GM21529 (cell line): ENCODE measurements at regions not wholly inside any gene's neighbourhood (a gene's known extent, or its start where the extent isn't known, plus 50 kb on each side); places are given as distances from the start of the nearest gene placed in this dataset.
"Not testable (repeated sequence)": the region's sequence is repeated elsewhere in the genome, so short reads cannot be mapped to it uniquely, and the experiment has no call there.

Experiments
- ATAC-seq: cut with Tn5 transposase; IDR thresholded peaks from one replicate; pipeline ENCODE4 v1.9.1; 2021; ENCODE audit not compliant: unreplicated experiment

DNA sequence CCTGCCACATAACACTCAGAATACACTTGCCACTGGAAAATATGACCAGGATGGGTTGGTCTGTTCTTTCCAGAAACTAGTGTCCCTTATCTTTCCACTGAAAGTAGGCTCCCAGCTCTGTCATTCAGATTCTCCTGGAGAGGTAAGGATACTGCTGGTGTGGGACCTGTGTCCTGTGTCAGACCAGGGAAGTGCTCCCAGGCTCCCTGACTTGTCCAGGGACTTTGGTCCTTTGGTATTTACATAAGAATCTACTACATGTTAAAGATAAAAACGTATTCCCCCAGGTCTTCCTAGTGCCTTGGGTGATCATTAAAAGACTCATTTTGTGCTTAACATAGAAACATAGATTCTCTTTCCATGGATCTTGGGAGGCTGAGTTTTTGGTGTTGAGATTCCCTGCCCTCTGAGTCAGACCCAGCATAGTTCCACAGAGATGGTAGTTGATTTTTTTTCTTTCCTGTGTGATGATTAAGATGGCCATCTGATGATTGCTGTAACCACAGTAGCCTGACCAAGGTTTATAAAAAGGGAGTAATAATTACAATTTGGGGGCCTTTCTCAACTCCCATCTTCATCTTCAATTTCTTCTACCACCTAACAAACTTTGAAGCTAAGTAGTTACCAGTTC is 159.8 kb upstream of the JADE1 start:
- no peak for ATAC-seq

DNA sequence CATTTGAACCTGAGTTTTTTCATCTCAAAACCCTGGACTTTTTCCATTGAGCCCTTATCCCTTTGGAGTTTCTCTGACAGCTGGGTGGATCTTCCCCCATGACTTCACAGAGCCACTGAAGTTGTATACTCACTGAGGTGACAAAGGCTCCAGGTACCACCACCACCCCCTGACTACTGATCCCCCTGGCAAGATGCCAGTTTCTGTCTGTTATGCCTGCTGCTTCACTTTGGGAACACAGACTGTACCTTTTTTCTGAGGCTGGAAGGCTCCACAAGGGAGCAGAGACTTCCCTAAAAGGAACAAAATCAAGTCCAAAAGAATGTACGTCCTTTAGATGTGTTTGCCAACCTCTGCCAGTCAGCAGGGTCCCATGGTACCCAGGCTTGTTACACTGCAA is 160.3 kb upstream of the JADE1 start:
- ATAC-seq, result no peak

DNA sequence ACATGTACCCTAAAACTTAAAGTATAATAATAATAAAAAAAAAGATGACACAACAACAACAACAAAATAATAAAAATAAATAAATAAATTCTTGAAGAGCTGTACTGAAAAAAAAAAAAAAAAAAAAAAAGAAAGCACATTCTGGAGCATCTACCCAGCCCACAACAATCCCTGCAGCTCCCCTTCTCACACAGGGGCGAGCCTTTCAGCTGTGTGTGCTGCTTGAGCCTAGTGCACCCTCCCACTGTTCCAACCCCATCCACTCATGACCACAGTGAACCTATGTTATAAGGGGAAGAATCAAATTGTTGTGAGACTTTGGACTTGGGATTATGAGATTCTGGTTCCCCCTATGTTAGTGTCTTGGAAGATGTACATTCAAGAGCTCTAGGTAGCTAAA is 161.5 kb upstream of the JADE1 start:
- no peak for ATAC-seq

- ATAC-seq, result not testable (repeated sequence)
Measured at GRCh38 chr4:128646893-128647292, 162.6 kb upstream of the JADE1 start.

DNA sequence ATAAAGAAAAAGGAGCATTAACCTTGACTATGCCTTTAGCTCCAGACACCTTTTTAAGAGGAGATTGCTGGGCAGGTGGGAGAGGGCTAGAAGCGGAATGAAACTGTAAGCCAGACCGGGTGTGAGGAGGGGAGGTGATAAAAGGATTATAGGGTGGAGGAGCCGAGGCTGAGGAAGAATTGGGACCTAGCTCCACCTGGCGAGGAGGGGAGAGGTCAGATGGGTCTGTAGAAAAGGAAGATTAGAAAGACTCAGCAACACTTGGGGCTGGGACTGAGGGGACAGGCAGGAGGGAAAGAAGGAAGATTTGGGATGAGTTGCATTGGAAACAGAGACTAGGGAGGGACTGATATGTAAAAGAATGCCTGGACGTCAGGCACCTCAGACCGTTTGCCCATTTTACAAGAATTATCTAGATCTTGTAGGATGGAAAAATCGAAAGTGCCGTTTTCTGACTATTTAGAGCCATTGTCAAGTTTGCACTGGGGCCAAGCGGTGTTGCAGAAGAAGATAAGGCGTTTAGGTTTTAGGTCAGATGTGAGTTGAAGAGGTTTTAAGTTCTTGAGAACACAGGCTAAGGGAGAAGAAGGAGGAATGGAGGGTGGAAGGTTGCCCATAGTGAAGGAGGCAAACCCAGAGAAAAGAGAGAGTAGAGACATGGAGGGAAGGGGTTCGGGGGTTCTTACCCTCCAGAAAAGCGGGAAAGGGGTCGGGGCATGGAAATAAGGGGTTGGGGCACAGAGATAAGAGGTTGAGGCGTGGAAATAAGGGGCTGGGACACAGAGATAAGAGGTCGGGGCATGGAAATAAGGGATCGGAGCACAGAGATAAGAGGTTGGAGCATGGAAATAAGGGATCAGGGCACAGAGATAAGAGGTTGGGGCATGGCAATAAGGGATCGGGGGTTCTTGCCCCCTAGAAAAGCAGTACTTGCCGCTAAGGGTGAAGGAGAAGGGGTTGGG is 164.5 kb upstream of the JADE1 start:
- not testable (repeated sequence) for ATAC-seq

DNA sequence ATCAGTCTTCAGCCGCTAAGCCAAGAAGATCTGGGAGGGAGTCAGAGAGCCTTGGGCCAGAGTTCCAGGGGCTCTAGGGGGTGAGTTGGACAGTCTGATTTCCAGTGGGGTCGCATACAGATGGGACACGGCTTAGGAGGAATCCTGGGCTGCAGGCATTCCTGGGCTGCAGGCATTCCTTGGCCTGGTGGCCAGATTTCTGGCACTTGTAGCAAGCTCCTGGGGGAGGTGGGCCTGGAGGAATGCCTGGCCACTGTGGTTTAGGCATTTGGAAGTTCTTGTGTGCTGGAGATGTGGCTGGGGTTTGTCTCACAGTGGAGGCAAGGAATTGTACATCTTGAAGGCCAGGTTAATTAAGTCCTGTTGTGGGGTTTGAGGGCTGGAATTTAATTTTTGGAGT is 165.4 kb upstream of the JADE1 start:
- not testable (repeated sequence) for ATAC-seq

- ATAC-seq, result not testable (repeated sequence)
Measured at GRCh38 chr4:128641566-128641965, 167.9 kb upstream of the JADE1 start.

GRCh38 chr4:128639541-128640270 is 169.8 kb upstream of the JADE1 start:
- ATAC-seq, result no peak

- no peak for ATAC-seq
Measured at GRCh38 chr4:128636906-128637305, 172.6 kb upstream of the JADE1 start.

GRCh38 chr4:128635955-128636560 is 173.4 kb upstream of the JADE1 start:
- ATAC-seq, result no peak

GRCh38 chr4:128635141-128635954 is 174.2 kb upstream of the JADE1 start:
- no peak for ATAC-seq

DNA sequence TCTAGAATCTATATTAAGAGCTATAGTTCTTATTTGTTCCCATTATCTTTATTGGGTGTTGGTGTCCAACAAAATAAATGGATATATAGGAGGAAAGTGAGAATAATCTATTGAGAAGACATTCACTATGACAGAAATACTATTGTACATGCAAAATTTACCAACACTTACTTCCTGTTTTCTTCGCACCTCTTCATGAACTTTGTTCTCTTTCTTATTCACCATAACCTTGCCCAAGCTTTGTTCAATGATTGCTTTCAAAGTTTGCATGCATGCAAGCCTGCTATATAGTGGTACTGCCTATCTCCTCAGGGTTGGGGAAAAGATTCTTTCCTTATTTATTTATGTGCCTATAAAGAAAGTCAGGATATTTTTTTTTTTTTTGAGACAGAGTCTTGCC is 176.4 kb upstream of the JADE1 start:
- ATAC-seq, result no peak

- ATAC-seq, result no peak
Measured at GRCh38 chr4:128630871-128631270, 178.6 kb upstream of the JADE1 start.

DNA sequence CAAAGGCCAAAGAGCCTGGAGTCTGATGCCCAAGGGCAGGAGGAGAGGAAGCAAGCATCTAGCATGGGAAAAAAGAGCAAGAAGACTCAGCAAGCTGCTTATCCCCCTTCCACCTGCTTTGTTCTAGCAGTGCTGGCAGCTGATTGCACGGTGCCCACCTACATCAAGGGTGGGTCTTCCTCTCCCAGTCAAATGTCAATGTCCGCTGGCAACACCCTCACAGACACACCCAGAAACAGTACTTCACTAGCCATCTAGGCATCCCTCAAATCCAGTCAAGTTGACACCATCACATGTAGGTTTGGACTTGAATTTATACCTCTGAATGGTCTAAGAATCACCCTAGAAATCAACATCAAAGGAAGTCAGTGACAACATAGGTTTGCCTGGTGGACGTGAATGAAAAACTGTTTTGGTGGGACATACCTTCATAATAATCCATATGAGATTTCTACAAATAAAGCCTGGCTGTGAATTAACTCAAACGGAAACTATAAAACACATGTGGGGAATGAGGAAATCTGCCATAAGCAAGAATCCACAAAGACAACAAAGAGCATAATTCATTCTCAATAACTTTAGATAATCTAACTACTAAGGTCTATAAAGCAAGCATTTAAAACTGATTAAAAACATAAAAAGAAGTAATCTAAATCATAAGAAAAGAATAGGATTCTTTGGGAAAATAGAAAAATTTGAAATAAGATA is 185.8 kb upstream of the JADE1 start:
- ATAC-seq, result no peak

DNA sequence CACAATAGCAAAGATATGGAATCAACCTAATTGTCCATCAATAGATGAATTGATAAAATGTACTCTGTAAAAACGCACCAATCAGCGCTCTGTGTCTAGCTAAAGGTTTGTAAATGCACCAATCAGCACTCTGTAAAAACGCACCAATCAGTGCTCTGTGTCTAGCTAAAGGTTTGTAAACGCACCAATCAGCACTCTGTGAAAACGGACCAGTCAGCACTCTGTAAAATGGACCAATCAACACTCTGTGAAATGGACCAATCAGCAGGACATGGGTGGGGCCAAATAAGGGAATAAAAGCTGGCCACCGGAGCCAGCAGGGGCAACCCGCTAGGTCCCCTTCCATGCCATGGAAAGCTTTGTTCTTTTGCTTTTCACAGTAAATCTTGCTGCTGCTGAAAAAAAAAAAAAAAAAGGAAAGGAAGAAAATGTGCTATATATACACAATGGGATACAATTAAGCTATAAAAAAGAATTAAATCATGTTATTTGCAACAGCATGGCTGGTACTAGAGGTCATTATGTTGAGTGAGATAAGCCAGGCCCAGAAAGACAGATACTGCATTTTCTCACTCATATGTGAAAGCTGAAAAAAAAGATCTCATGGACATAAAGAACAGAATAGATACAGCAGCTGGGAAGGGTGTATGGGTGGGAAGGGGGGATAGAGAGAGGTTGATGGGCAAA is 189.1 kb upstream of the JADE1 start:
- not testable (repeated sequence) for ATAC-seq

GRCh38 chr4:128615197-128615596 is 194.3 kb upstream of the JADE1 start:
- ATAC-seq, result no peak

DNA sequence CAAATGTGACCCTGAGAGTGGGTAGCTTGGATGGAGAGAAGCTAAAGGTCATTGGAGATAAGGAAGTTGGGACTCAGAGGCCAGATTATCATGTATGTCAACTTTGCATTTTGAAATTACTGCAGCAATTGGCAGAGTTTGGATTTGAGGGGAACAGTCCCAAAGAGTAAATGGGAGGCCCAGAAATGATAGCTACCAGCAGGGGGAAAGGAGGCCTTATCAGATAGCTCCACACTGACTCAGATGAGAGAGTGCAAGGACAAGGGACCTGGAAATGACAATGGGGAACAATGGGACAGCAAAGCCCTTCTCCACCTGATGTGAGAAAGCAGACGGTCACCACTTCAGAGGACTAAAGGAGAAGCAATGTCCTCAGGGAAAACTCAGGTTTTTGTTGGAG is 201.5 kb upstream of the JADE1 start:
- no peak for ATAC-seq

- no peak for ATAC-seq
Measured at GRCh38 chr4:128606173-128606572, 203.3 kb upstream of the JADE1 start.

DNA sequence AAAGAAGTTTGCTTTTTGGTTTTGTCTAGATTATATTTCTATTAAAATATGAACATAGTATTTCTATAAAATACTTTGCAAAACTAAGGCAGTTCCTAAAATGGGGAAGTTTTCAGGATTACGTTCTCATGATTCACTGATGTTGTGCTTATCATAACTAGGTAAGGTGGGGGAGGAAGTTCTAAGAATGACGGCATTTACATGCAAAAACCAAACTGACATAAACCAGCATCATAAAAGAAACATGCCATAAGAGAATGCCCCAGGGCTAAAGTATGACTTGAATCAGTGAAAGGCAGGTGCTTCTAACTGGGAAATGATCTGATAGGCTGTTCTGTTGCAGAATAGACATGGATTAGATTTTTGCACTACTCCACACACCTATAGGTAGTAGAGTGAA is 204.7 kb upstream of the JADE1 start:
- ATAC-seq, result no peak
